HCT116 (cell line): ENCODE measurements at regions not wholly inside any gene's neighbourhood (a gene's known extent, or its start where the extent isn't known, plus 50 kb on each side); places are given as distances from the start of the nearest gene placed in this dataset.

Experiments
- ATAC-seq: fragments of 200-7000 bp; cut with Tn5 transposase; 2 replicates; pipeline ENCODE4 v1.9.1; 2020; ENCODE audit warnings: mild to moderate bottlenecking, moderate library complexity
- BruUV-seq: library from RNA; stranded (reverse); fragments of 400-500 nt; replicated peaks from 2 replicates; lab custom pipeline; 2021; lab: Mats Ljungman, UMichigan
- CTCF ChIA-PET: fragments of 300-600 bp; sonication (Branson Sonifier 250); formaldehyde crosslinking; loops from one replicate; lab custom pipeline; 2021; ENCODE audit warnings: antibody characterized with exemption; lab: Charles Lee
- POLR2A ChIA-PET: fragments of 300-600, 350-600 bp; sonication (Branson Sonifier 250); formaldehyde crosslinking; loops from one replicate; lab custom pipeline; 2021; ENCODE audit warnings: antibody characterized with exemption; lab: Charles Lee
- RAD21 ChIA-PET, 2 experiments: fragments of 300-600 bp; sonication (Branson Sonifier 250); formaldehyde crosslinking; loops; one replicate each; lab custom pipeline; 2023; ENCODE audit warnings: low total read pairs in 2 of 2; ENCODE audit not compliant: uncharacterized antibody in 2 of 2, unreplicated experiment in 2 of 2, low non-redundant PET in 1 of 2; lab: Charles Lee
- DNase-seq: peaks from one replicate; pipeline ENCODE4 v3.0.0-alpha.2; 2010; ENCODE audit warnings: low read depth, low spot score
- H2AFZ ChIP-seq: fragments of 200-600 bp; shearing (Covaris generic), sonication (generic); 2 replicates; pipeline ENCODE4 v1.6.1; 2017; ENCODE audit warnings: low read depth, mixed run types, mixed read lengths, antibody characterized with exemption, low read length; ENCODE audit not compliant: poor library complexity, severe bottlenecking
- H3K27ac ChIP-seq: 2 replicates; pipeline ENCODE4 v1.5.1; 2012; ENCODE audit warnings: low read depth, low read length
- H3K27me3 ChIP-seq: fragments of 200-600 bp; sonication (generic); 2 replicates; pipeline ENCODE4 v1.6.1; 2016; ENCODE audit warnings: mixed run types, low read length, mixed read lengths; ENCODE audit not compliant: insufficient read depth
- H3K36me3 ChIP-seq, 2 experiments: fragments of 200-500 bp in 1 of 2; fragments of 200-600 bp in 1 of 2; sonication (Bioruptor generic) in 1 of 2; sonication (generic) in 1 of 2; 2 replicates each; pipeline versions ENCODE4 v1.5.1 to v1.6.1; 2014 to 2016; ENCODE audit warnings: low read length in 2 of 2, inconsistent platforms in 1 of 2, mixed read lengths in 1 of 2, mixed run types in 1 of 2; ENCODE audit not compliant: insufficient read depth in 2 of 2, control insufficient read depth in 1 of 2
- H3K4me1 ChIP-seq, 2 experiments: fragments of 200-600 bp in 1 of 2; sonication (generic) in 1 of 2; 2 replicates each; pipeline versions ENCODE4 v1.5.1 to v1.6.1; 2012 to 2017; ENCODE audit warnings: low read length in 2 of 2, inconsistent platforms in 1 of 2, mild to moderate bottlenecking in 1 of 2, mixed read lengths in 1 of 2, mixed run types in 1 of 2, moderate library complexity in 1 of 2; ENCODE audit not compliant: insufficient read depth in 2 of 2, control insufficient read depth in 1 of 2
- H3K4me2 ChIP-seq: fragments of 200-600 bp; sonication (generic); 2 replicates; pipeline ENCODE4 v1.6.1; 2017; ENCODE audit warnings: mixed run types, low read length, mixed read lengths
- H3K4me3 ChIP-seq, 2 experiments: fragments of 200-600 bp in 1 of 2; sonication (generic) in 1 of 2; replicated peaks in 1 of 2; 2 replicates each; pipeline ENCODE4 v1.5.1; 2011 to 2016; ENCODE audit warnings: low read length in 2 of 2, control low read depth in 1 of 2, low read depth in 1 of 2, mild to moderate bottlenecking in 1 of 2, mixed read lengths in 1 of 2, mixed run types in 1 of 2
- H3K79me2 ChIP-seq: fragments of 200-600 bp; sonication (generic); 2 replicates; pipeline ENCODE4 v1.6.1; 2017; ENCODE audit warnings: mild to moderate bottlenecking, mixed run types, low read length, moderate library complexity, mixed read lengths; ENCODE audit not compliant: insufficient read depth
- H3K9ac ChIP-seq: fragments of 200-600 bp; sonication (generic); 2 replicates; pipeline ENCODE4 v1.6.1; 2016; ENCODE audit warnings: low read length, mixed read lengths
- H3K9me2 ChIP-seq: fragments of 200-600 bp; sonication (generic), shearing (Covaris generic); 2 replicates; pipeline ENCODE4 v1.6.1; 2017; ENCODE audit warnings: mixed run types, mild to moderate bottlenecking, moderate library complexity; ENCODE audit not compliant: insufficient read depth
- H3K9me3 ChIP-seq, 2 experiments: fragments of 200-500 bp in 1 of 2; fragments of 200-600 bp in 1 of 2; sonication (Bioruptor generic) in 1 of 2; sonication (generic) in 1 of 2; 2 replicates each; pipeline ENCODE4 v1.6.1; 2014 to 2017; ENCODE audit warnings: low read length in 2 of 2, mixed read lengths in 2 of 2, inconsistent platforms in 1 of 2, low read depth in 1 of 2, mild to moderate bottlenecking in 1 of 2, mixed run types in 1 of 2, moderate library complexity in 1 of 2; ENCODE audit not compliant: control insufficient read depth in 1 of 2, insufficient read depth in 1 of 2
- H4K20me1 ChIP-seq: fragments of 200-600 bp; sonication (generic), shearing (Covaris generic); 2 replicates; pipeline ENCODE4 v1.6.1; 2017; ENCODE audit warnings: mixed run types, mild to moderate bottlenecking, moderate library complexity; ENCODE audit not compliant: insufficient read depth
- CBX3 ChIP-seq: IDR thresholded peaks from 2 replicates; pipeline ENCODE4 v1.6.1; 2012; ENCODE audit warnings: low read depth
- CEBPB ChIP-seq: IDR thresholded peaks from 2 replicates; pipeline ENCODE4 v1.6.1; 2012; ENCODE audit warnings: low read depth
- EGR1 ChIP-seq: IDR thresholded peaks from 2 replicates; pipeline ENCODE4 v1.6.1; 2012; ENCODE audit warnings: low read depth
- ELF1 ChIP-seq: IDR thresholded peaks from 2 replicates; pipeline ENCODE4 v1.6.1; 2012; ENCODE audit warnings: low read depth, borderline replicate concordance
- EZH2 ChIP-seq: fragments of 200-600 bp; sonication (generic); IDR thresholded peaks from 2 replicates; pipeline ENCODE4 v1.6.1; 2017; ENCODE audit warnings: antibody characterized with exemption, mixed run types
- EZH2phosphoT487 ChIP-seq: fragments of 200-600 bp; IDR thresholded peaks from 2 replicates; pipeline ENCODE4 v1.6.1; 2018; ENCODE audit warnings: antibody characterized with exemption, borderline replicate concordance
- FOSL1 ChIP-seq: IDR thresholded peaks from 2 replicates; pipeline ENCODE4 v1.6.1; 2012; ENCODE audit warnings: low read depth
- JUND ChIP-seq: IDR thresholded peaks from 2 replicates; pipeline ENCODE4 v1.6.1; 2012
- SIN3A ChIP-seq: IDR thresholded peaks from 2 replicates; pipeline ENCODE4 v1.6.1; 2012; ENCODE audit warnings: low read depth
- SP1 ChIP-seq: IDR thresholded peaks from 2 replicates; pipeline ENCODE4 v1.6.1; 2012; ENCODE audit warnings: low read depth
- SRF ChIP-seq: IDR thresholded peaks from 2 replicates; pipeline ENCODE4 v1.6.1; 2012; ENCODE audit warnings: low read depth
- TCF7L2 ChIP-seq: IDR thresholded peaks from 2 replicates; pipeline ENCODE4 v1.7.0; 2011; ENCODE audit warnings: borderline replicate concordance, inconsistent platforms; ENCODE audit not compliant: insufficient read depth, insufficient read length; ENCODE audit errors: extremely low read depth
- YY1 ChIP-seq: IDR thresholded peaks from 2 replicates; pipeline ENCODE4 v1.6.1; 2011; ENCODE audit warnings: low read length, low read depth, moderate library complexity, mild to moderate bottlenecking; ENCODE audit not compliant: insufficient replicate concordance; ENCODE audit errors: extremely low read depth
- ZFX ChIP-seq: fragments of 450-650 bp; IDR thresholded peaks from 2 replicates; pipeline ENCODE4 v1.6.1; 2017
- ZNF274 ChIP-seq: fragments of 200-500 bp; sonication (Bioruptor generic); IDR thresholded peaks from 2 replicates; pipeline ENCODE4 v1.6.1; 2014; ENCODE audit warnings: mild to moderate bottlenecking, low read depth, low read length, inconsistent platforms
- intact Hi-C: fragments of 100-400 bp; cut with micrococcal nuclease; formaldehyde crosslinking; loops from 2 replicates; pipeline ENCODE4 v1.10.0; 2022
- TF ChIP-seq, protein P1 (sequence below): IDR thresholded peaks from 2 replicates; pipeline ENCODE4 v1.6.1; 2011; ENCODE audit warnings: mild to moderate bottlenecking, low read length, moderate library complexity; ENCODE audit not compliant: insufficient replicate concordance; ENCODE audit errors: extremely low read depth
- TF ChIP-seq, protein P2 (sequence below): IDR thresholded peaks from 2 replicates; pipeline ENCODE4 v1.6.1; 2012
- TF ChIP-seq, protein P3 (sequence below), 3 experiments: fragments of 200-600 bp in 1 of 3; sonication (generic) in 1 of 3; IDR thresholded peaks in 2 of 3; conservative IDR thresholded peaks in 1 of 3; 2 replicates each; pipeline ENCODE4 v1.5.1; 2012 to 2017; ENCODE audit warnings: low read depth in 2 of 3, low read length in 2 of 3, antibody characterized with exemption in 1 of 3, borderline replicate concordance in 1 of 3, control low read depth in 1 of 3, mild to moderate bottlenecking in 1 of 3, mixed read lengths in 1 of 3, mixed run types in 1 of 3, moderate library complexity in 1 of 3; ENCODE audit not compliant: insufficient read depth in 1 of 3

DNA sequence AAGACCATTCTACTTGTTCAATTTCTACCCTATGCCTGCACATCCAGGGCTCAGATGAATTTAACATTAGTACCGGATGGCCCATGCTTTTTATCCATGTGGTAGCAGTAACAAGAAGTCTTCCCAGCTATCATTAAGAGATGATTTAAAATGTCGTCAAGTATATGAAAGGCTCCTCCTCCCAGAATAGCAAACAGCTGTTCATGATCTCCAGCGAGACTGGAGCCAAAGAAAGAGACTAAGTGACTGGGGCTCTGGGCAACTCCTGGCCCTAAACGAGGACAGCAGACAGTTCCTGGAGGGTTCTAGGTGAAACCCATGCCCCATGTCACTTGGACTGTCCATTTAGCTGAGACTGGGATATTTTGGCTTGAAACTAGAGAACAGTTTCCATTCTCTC lies 160.8 kb downstream of the CDC5L start:
- POLR2A ChIA-PET = no interaction called here
- Histone ChIP-seq H3K9ac (no peak overlapping the region), H3K36me3 (no peaks in the 10 kb centered on the region), H4K20me1 (no peaks in the 10 kb centered on the region), H3K27me3 (no peaks in the 10 kb centered on the region), H3K4me3 (no peak overlapping the region), H3K4me2 (no peak overlapping the region), H2AFZ (no peak overlapping the region), H3K27ac (no peak overlapping the region), H3K9me2 (no peaks in the 10 kb centered on the region), H3K9me3 (no peaks in the 10 kb centered on the region), H3K4me1 (no peaks in the 10 kb centered on the region), H3K79me2 (no peaks in the 10 kb centered on the region)
- no peak for ATAC-seq
- RAD21 ChIA-PET = no interaction called here
- intact Hi-C loops = no loop called here
- BruUV-seq = no TSS peak
- no peak for DNase-seq
- TF ChIP-seq YY1 (no peak), EZH2 (no peak), SP1 (no peak), ELF1 (no peak), TCF7L2 (no peak), SIN3A (no peak), EGR1 (no peak), ZNF274 (no peak), SRF (no peak), ZFX (no peak), JUND (no peak), FOSL1 (no peak), CBX3 (no peak), EZH2phosphoT487 (no peak), CEBPB (no peak)
- TF ChIP-seq, protein P1, sequence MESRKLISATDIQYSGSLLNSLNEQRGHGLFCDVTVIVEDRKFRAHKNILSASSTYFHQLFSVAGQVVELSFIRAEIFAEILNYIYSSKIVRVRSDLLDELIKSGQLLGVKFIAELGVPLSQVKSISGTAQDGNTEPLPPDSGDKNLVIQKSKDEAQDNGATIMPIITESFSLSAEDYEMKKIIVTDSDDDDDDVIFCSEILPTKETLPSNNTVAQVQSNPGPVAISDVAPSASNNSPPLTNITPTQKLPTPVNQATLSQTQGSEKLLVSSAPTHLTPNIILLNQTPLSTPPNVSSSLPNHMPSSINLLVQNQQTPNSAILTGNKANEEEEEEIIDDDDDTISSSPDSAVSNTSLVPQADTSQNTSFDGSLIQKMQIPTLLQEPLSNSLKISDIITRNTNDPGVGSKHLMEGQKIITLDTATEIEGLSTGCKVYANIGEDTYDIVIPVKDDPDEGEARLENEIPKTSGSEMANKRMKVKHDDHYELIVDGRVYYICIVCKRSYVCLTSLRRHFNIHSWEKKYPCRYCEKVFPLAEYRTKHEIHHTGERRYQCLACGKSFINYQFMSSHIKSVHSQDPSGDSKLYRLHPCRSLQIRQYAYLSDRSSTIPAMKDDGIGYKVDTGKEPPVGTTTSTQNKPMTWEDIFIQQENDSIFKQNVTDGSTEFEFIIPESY = no peak
- TF ChIP-seq, protein P2, sequence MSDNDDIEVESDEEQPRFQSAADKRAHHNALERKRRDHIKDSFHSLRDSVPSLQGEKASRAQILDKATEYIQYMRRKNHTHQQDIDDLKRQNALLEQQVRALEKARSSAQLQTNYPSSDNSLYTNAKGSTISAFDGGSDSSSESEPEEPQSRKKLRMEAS = no peak
- TF ChIP-seq, protein P3, sequence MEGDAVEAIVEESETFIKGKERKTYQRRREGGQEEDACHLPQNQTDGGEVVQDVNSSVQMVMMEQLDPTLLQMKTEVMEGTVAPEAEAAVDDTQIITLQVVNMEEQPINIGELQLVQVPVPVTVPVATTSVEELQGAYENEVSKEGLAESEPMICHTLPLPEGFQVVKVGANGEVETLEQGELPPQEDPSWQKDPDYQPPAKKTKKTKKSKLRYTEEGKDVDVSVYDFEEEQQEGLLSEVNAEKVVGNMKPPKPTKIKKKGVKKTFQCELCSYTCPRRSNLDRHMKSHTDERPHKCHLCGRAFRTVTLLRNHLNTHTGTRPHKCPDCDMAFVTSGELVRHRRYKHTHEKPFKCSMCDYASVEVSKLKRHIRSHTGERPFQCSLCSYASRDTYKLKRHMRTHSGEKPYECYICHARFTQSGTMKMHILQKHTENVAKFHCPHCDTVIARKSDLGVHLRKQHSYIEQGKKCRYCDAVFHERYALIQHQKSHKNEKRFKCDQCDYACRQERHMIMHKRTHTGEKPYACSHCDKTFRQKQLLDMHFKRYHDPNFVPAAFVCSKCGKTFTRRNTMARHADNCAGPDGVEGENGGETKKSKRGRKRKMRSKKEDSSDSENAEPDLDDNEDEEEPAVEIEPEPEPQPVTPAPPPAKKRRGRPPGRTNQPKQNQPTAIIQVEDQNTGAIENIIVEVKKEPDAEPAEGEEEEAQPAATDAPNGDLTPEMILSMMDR (IDR thresholded peaks at IDR 0.05 in 2 of 3, conservative IDR thresholded peaks at IDR 0.05 in 1 of 3; ENCODE audit: borderline replicate concordance in 1 of 3, insufficient read depth in 1 of 3, low read depth in 2 of 3, low read length in 2 of 3) = no peak
- CTCF ChIA-PET = no interaction called here
